ENCODE measurements at regions not wholly inside any gene's neighbourhood (a gene's known extent, or its start where the extent isn't known, plus 50 kb on each side); places are given as distances from the start of the nearest gene placed in this dataset.

DNA sequence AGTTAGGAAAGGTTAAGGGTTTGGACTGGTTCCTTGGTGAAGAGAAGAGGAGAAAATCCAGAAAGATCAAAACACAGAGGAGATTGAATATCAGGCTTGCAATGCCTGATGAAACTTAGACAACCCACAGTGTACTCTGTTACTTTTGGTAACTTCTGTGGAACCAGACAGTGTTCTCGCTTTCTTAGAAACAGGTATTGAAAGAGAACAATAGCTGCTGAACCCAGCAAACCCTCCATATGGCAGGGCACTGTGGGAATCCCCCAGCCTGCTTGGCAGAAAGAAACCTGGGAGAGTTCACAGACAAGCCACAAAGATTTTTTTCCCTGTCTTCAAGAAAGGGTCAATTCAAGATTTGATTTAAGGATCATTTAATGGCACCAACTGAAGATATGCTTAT is 342.8 kb downstream of the FOXA2 start:
- Histone ChIP-seq H3K27ac (ENCODE audit: low read depth in 1 of 2, low read length in 1 of 2) (no peak overlapping the region), H3K9ac (ENCODE audit: insufficient read depth in 1 of 2, low read length in 2 of 2) (no peak overlapping the region), H3K9me3 (ENCODE audit: control insufficient read depth in 4 of 4, insufficient read depth in 3 of 4, low read length in 3 of 4) (peaks cover 0 to 2% (median 0%) of the 10 kb centered on the region in 4 donors), H3K36me3 (ENCODE audit: control insufficient read depth in 4 of 4, insufficient read depth in 4 of 4, low read length in 4 of 4) (no peaks in the 10 kb centered on the region), H3K27me3 (ENCODE audit: control insufficient read depth in 3 of 3, insufficient read depth in 3 of 3, low read length in 2 of 3) (no peaks in the 10 kb centered on the region), H3K4me1 (ENCODE audit: control insufficient read depth in 5 of 5, insufficient read depth in 5 of 5, low read length in 5 of 5) (no peaks in the 10 kb centered on the region), H3K4me3 (no peak overlapping the region)
- TF ChIP-seq, protein P1, sequence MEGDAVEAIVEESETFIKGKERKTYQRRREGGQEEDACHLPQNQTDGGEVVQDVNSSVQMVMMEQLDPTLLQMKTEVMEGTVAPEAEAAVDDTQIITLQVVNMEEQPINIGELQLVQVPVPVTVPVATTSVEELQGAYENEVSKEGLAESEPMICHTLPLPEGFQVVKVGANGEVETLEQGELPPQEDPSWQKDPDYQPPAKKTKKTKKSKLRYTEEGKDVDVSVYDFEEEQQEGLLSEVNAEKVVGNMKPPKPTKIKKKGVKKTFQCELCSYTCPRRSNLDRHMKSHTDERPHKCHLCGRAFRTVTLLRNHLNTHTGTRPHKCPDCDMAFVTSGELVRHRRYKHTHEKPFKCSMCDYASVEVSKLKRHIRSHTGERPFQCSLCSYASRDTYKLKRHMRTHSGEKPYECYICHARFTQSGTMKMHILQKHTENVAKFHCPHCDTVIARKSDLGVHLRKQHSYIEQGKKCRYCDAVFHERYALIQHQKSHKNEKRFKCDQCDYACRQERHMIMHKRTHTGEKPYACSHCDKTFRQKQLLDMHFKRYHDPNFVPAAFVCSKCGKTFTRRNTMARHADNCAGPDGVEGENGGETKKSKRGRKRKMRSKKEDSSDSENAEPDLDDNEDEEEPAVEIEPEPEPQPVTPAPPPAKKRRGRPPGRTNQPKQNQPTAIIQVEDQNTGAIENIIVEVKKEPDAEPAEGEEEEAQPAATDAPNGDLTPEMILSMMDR (IDR thresholded peaks at IDR 0.05; ENCODE audit: control extremely low read depth, extremely low read depth): no peak
- 83 to 100% methylated on average over 1 of the region's 1 CpG for WGBS, 2 donors
- ATAC-seq (ENCODE audit: insufficient read depth, low FRiP score) (no peak), DNase-seq (no peak)

DNA sequence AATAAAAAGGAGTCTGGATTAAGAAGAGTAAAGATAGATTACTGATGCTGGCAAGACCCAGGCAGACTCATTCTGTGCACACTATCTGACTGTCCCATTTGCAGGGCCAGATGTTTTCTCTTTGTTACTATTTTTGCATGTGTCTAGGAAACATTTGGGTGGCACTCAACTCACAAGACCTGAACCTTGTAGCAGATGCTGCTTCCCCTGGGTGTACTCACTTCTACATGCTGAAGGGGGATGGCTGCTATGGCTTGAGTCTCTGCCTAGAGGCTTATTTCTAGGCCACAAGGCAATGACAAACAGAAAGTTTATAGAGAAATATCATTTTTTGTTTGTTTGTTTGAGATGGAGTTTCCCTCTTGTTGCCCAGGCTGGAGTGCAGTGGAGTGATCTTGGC is 351.4 kb downstream of the FOXA2 start:
- TF ChIP-seq, protein P1 (IDR thresholded peaks at IDR 0.05; ENCODE audit: control extremely low read depth, extremely low read depth): no peak
- DNase-seq (no peak), ATAC-seq (ENCODE audit: insufficient read depth, low FRiP score) (no peak)
- H3K36me3 ChIP-seq (ENCODE audit: control insufficient read depth in 4 of 4, insufficient read depth in 4 of 4, low read length in 4 of 4): no peaks in the 10 kb centered on the region
- H3K4me3 ChIP-seq: no peak overlapping the region
- H3K9ac ChIP-seq (ENCODE audit: insufficient read depth in 1 of 2, low read length in 2 of 2): no peak overlapping the region
- no peaks in the 10 kb centered on the region for H3K9me3 ChIP-seq (ENCODE audit: control insufficient read depth in 4 of 4, insufficient read depth in 3 of 4, low read length in 3 of 4)
- H3K27me3 ChIP-seq (ENCODE audit: control insufficient read depth in 3 of 3, insufficient read depth in 3 of 3, low read length in 2 of 3): peaks cover 0 to 4% (median 0%) of the 10 kb centered on the region in 3 donors
- no peak overlapping the region for H3K27ac ChIP-seq (ENCODE audit: low read depth in 1 of 2, low read length in 1 of 2)
- H3K4me1 ChIP-seq (ENCODE audit: control insufficient read depth in 5 of 5, insufficient read depth in 5 of 5, low read length in 5 of 5): no peaks in the 10 kb centered on the region

DNA sequence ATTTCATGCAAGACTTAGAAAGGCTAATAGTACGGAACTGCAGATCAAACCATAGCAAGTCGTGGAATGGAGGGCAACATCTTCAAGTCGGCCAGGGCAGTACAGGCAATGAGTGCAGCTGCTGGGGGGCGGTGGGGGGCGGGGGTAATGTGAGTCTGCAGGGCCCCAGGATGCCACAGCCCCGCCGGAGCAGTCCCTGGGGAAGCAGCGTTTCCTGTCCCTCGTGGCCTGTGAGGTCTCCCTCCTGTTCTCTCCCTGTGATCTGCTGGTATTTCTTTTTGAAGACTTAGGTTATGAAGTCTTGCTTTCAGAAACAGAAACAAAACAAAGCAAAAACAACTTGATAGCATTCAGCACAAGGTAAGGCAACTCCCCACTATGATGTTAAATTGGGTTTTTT is 351.9 kb downstream of the FOXA2 start:
- Histone ChIP-seq H3K4me1 (ENCODE audit: control insufficient read depth in 5 of 5, insufficient read depth in 5 of 5, low read length in 5 of 5) (no peaks in the 10 kb centered on the region), H3K9ac (ENCODE audit: insufficient read depth in 1 of 2, low read length in 2 of 2) (no peak overlapping the region), H3K27me3 (ENCODE audit: control insufficient read depth in 3 of 3, insufficient read depth in 3 of 3, low read length in 2 of 3) (peaks cover 0 to 4% (median 0%) of the 10 kb centered on the region in 3 donors), H3K36me3 (ENCODE audit: control insufficient read depth in 4 of 4, insufficient read depth in 4 of 4, low read length in 4 of 4) (no peaks in the 10 kb centered on the region), H3K27ac (ENCODE audit: low read depth in 1 of 2, low read length in 1 of 2) (no peak overlapping the region), H3K4me3 (no peak overlapping the region), H3K9me3 (ENCODE audit: control insufficient read depth in 4 of 4, insufficient read depth in 3 of 4, low read length in 3 of 4) (no peaks in the 10 kb centered on the region)
- WGBS, 2 donors: 20 to 26% methylated on average over 9 of the region's 9 CpGs
- DNase-seq: no peak
- TF ChIP-seq, protein P1 (IDR thresholded peaks at IDR 0.05; ENCODE audit: control extremely low read depth, extremely low read depth): no peak
- no peak for ATAC-seq (ENCODE audit: insufficient read depth, low FRiP score)
